ENCODE measurements at regions not wholly inside any gene's neighbourhood (a gene's known extent, or its start where the extent isn't known, plus 50 kb on each side); places are given as distances from the start of the nearest gene placed in this dataset.

DNA sequence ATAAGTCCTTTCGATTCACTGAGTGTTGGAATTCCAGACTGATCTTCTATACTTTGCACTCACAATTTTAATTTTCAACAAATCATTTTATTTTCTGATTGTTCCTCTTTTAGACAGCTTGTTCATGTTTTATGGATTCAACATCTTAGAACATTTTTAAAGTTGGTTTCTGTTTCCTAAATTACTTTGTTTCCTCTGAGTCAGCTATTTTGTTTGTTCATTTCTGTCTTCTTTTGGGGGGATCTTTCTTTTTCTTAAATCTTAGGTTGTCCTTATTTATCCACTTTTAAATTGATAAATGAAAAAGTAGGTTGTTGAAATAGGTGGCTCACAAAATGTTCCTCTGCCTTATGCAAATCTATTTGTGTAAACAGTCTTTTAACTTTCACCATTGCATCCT, 160.0 kb downstream of the GALC start:
- dilution Hi-C loops (cut with MboI; ENCODE audit: extremely low pct_ligation_motif_present, low sequenced_read_pairs), result no loop called here

More for the DNA sequence above, 160.0 kb downstream of the GALC start:
- no peak overlapping the region for H3K9ac ChIP-seq (replicated peaks; ENCODE audit: extremely low read depth, insufficient read depth, low read length)
- DNase-seq (ENCODE audit: low read depth, low spot score), result no peak
- no peak overlapping the region for H3K4me2 ChIP-seq (ENCODE audit: insufficient read depth, low read length)
- no peaks in the 10 kb centered on the region for H3K79me2 ChIP-seq (ENCODE audit: control insufficient read depth, insufficient read depth, low read length)
- peaks cover 2% of the 10 kb centered on the region for H3K9me3 ChIP-seq (replicated peaks; ENCODE audit: control insufficient read depth, insufficient read depth, low read length)
- H3K27ac ChIP-seq (ENCODE audit: insufficient read depth, low read depth, low read length), result no peak overlapping the region
- H3K4me1 ChIP-seq (ENCODE audit: control insufficient read depth, extremely low read depth, insufficient read depth, low read length), result no peaks in the 10 kb centered on the region
- ChIA-PET POLR2A (no interaction called here), CTCF (no interaction called here)
- intact Hi-C loops (cut with micrococcal nuclease), result no loop called here
- H3K36me3 ChIP-seq (ENCODE audit: control insufficient read depth in 2 of 2, extremely low read depth in 1 of 2, insufficient read depth in 2 of 2, low read length in 2 of 2), result no peaks in the 10 kb centered on the region
- no peak overlapping the region for H2AFZ ChIP-seq (ENCODE audit: low read depth, low read length)
- H3K9me1 ChIP-seq (replicated peaks; ENCODE audit: control insufficient read depth, extremely low read depth, insufficient read depth, low read length), result no peaks in the 10 kb centered on the region
- FAIRE-seq, result no peak
- no peak overlapping the region for H3K4me3 ChIP-seq (replicated peaks in 1 of 3; ENCODE audit: insufficient read depth in 1 of 3, low read depth in 1 of 3, low read length in 3 of 3)
- no peaks in the 10 kb centered on the region for H3K27me3 ChIP-seq (ENCODE audit: control insufficient read depth in 2 of 2, insufficient read depth in 2 of 2, low read length in 2 of 2)
- TF ChIP-seq EZH2 (IDR thresholded peaks at IDR 0.05; ENCODE audit: borderline replicate concordance, low read depth, low read length, severe bottlenecking) (no peak), JUN (IDR thresholded peaks at IDR 0.05; ENCODE audit: borderline replicate concordance, insufficient read depth, insufficient read length, low read depth) (no peak), POLR2A (IDR thresholded peaks at IDR 0.05; ENCODE audit: low read depth, low read length) (no peak), GATA2 (IDR thresholded peaks at IDR 0.05; ENCODE audit: insufficient read depth, insufficient read length, low read depth, low read length) (no peak), FOS (IDR thresholded peaks at IDR 0.05; ENCODE audit: borderline replicate concordance, insufficient read depth, low read length) (no peak)
- TF ChIP-seq, protein P1, sequence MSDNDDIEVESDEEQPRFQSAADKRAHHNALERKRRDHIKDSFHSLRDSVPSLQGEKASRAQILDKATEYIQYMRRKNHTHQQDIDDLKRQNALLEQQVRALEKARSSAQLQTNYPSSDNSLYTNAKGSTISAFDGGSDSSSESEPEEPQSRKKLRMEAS (IDR thresholded peaks at IDR 0.05; ENCODE audit: insufficient read depth, insufficient read length), result no peak
- TF ChIP-seq, protein P2, sequence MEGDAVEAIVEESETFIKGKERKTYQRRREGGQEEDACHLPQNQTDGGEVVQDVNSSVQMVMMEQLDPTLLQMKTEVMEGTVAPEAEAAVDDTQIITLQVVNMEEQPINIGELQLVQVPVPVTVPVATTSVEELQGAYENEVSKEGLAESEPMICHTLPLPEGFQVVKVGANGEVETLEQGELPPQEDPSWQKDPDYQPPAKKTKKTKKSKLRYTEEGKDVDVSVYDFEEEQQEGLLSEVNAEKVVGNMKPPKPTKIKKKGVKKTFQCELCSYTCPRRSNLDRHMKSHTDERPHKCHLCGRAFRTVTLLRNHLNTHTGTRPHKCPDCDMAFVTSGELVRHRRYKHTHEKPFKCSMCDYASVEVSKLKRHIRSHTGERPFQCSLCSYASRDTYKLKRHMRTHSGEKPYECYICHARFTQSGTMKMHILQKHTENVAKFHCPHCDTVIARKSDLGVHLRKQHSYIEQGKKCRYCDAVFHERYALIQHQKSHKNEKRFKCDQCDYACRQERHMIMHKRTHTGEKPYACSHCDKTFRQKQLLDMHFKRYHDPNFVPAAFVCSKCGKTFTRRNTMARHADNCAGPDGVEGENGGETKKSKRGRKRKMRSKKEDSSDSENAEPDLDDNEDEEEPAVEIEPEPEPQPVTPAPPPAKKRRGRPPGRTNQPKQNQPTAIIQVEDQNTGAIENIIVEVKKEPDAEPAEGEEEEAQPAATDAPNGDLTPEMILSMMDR (IDR thresholded peaks at IDR 0.05; ENCODE audit: extremely low read depth in 1 of 2, insufficient read depth in 1 of 2, low read depth in 1 of 2, low read length in 2 of 2), result no peak
- BruUV-seq (replicated peaks), result no TSS peak
- no peaks in the 10 kb centered on the region for H4K20me1 ChIP-seq (replicated peaks; ENCODE audit: control insufficient read depth, extremely low read depth, insufficient read depth, low read length)
